KBM-7 (cell line): ENCODE measurements at regions not wholly inside any gene's neighbourhood (a gene's known extent, or its start where the extent isn't known, plus 50 kb on each side); places are given as distances from the start of the nearest gene placed in this dataset.

Source experiments
- DNase-seq: peaks from one replicate; pipeline ENCODE4 v3.0.0-alpha.2; 2015
- in situ Hi-C: fragments of 300-500 bp; cut with MboI; formaldehyde crosslinking; loops from 2 replicates; pipeline ENCODE4 v1.14.3; 2020; ENCODE audit warnings: low sequenced_read_pairs, low pct_unique_long_range_greater_than_20kb, mixed read lengths

DNA sequence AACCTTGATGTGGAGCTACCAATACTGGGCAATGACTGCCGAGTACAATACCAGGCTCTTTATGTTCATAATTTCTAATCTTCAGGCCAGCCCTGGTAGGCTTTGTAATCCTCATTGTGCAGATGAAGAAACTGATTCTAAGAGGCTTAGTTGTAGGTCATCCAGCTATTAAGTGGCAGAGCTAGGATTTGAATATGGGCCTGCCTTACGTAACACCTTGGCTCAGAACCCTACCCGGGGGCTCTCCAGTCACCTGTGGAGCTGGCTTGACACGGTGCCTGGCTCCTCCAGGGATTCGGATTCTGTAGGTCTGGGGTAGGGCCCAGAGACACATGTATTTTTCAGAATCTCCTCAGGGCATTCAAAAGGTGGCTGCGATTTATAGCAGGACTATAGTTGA is 515.5 kb downstream of the QKI start:
- in situ Hi-C loops = no loop called here

DNA sequence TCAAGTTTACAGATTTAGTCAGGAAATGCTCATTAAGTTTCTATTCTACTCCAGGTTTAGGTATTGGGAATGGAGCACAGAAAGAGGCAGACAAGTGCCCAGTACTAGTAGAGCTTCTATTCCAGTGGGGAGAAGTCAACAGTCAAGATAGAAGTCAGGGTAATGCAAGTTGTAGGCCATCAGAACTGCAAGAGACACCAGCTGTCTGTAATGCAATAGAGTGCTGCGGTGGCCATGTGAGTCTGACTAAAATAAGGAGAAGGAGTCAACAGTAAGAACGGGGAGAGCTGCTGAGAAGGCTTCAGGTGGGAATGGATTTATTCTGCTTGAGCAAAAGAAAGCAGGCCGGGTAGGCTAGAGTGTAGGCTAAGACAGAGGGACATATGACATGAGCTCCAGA is 515.0 kb downstream of the QKI start:
- in situ Hi-C loops = no loop called here

More for the DNA sequence above, 515.5 kb downstream of the QKI start:
- no peak for DNase-seq

GRCh38 chr6:163926642-163927041 is 512.1 kb downstream of the QKI start:
- in situ Hi-C loops = no loop called here

More for the DNA sequence above, 515.0 kb downstream of the QKI start:
- no peak for DNase-seq

DNA sequence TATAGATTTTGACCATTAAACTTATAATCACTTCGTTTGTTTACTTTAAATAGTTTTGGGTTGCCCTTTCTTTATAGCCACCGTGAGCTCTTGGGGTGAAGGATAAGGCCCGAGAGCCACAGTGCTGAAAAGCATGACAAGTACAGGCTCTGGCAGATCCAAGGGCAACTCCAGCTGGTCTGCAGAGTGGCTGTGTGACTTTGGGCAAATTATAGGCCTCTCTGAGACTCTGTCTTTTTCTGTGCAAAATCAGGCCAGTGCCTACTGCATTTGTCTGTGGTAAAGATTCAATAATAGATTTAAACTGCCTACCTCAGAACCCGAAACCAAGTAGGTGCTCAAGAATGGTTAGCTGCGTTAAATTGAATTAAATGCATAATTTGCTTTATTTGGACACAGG is 511.3 kb downstream of the QKI start:
- no peak for DNase-seq
- in situ Hi-C loops = no loop called here

More at GRCh38 chr6:163926642-163927041, 512.1 kb downstream of the QKI start:
- DNase-seq = no peak

- in situ Hi-C loops = no loop called here
- no peak for DNase-seq
Observed at GRCh38 chr6:163923658-163924411, 509.3 kb downstream of the QKI start.

DNA sequence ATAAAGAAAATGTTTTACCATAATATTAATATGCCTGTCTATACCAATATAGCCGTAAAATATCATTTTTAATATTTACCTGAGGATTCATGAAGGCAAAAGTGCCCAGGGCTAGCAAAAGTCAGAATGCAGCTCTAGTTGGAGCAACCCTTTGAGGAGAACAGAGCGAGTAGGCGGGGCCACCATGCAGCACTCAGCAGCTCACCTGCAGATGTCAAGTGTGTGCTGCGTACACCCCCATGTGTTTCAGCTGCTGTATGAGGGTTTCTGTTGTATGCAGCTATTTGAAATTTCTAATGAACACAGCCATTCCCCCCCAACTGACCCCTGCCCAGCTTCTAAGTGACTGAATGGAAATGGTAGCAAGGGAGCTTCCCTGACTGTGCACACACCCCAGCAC is 508.0 kb downstream of the QKI start:
- in situ Hi-C loops = no loop called here

DNA sequence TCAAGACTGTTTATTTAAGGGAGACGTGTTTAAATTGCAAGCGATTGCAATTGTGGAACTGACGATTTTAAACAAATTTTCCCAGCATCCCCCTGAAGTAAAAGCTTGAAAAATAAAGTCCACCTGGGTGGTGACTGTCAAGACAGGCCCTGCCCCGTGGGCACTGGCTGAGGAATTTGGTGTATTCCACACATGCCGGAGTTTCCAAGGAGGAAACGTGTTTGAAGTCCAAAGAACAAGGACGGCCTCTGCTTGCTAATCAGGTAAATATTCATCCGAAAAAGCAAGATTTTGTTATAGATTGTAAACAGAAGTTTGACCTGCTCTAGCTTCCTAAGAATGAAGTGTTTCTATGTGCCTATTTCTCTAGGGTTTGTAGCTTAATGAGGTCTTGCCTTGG is 505.1 kb downstream of the QKI start:
- DNase-seq = no peak
- in situ Hi-C loops = no loop called here

More for the DNA sequence above, 508.0 kb downstream of the QKI start:
- DNase-seq = no peak

GRCh38 chr6:163916315-163917081 is 502.0 kb downstream of the QKI start:
- in situ Hi-C loops = no loop called here
- no peak for DNase-seq

DNA sequence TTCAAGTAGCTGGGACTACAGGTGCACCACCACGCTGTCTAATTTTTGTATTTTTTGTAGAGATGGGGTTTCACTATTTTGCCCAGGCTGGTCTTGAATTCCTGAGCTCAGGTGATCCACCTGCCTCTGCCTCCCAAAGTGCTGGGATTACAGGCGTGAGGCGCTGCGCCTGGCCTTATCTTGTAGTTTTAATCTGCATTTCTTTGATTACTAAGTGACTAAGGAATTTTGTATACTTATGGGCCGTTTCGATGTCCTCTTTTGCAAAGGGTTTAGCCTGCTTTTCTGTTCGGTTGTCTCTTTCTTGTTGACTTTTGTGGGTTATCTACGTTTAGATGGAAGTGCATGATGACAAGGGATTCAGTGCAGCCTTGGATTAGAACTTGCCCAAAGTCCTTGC is 500.6 kb downstream of the QKI start:
- DNase-seq = no peak
- in situ Hi-C loops = no loop called here

- DNase-seq = no peak
- in situ Hi-C loops = no loop called here
Observed at GRCh38 chr6:163913045-163913444, 498.5 kb downstream of the QKI start.

GRCh38 chr6:163906006-163906710 is 491.6 kb downstream of the QKI start:
- in situ Hi-C loops = no loop called here
- no peak for DNase-seq

DNA sequence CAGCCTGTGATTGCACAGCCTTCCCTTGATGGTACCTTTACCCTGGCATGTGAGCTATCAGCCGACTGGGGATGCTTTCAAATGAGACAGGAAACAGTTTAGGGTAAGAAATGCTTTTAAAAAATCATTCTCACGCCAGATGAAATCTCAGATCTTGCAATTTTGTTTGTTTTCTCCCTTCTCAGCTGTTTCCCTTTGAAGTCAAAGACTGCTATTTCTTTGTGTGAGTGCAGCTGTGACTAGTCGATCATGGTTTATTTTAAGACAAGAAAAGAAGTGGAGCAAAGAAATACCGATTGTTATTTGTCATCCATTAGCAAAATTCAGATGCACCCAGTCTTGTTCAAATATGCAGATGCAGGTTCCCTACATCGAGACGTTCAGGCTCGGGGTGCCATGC is 489.7 kb downstream of the QKI start:
- DNase-seq = no peak
- in situ Hi-C loops = no loop called here

- in situ Hi-C loops = no loop called here
- DNase-seq = no peak
Observed at GRCh38 chr6:163903541-163903940, 489.0 kb downstream of the QKI start.

GRCh38 chr6:163902993-163903392 is 488.5 kb downstream of the QKI start:
- in situ Hi-C loops = no loop called here
- no peak for DNase-seq

GRCh38 chr6:163901681-163902080 is 487.2 kb downstream of the QKI start:
- in situ Hi-C loops = no loop called here

DNA sequence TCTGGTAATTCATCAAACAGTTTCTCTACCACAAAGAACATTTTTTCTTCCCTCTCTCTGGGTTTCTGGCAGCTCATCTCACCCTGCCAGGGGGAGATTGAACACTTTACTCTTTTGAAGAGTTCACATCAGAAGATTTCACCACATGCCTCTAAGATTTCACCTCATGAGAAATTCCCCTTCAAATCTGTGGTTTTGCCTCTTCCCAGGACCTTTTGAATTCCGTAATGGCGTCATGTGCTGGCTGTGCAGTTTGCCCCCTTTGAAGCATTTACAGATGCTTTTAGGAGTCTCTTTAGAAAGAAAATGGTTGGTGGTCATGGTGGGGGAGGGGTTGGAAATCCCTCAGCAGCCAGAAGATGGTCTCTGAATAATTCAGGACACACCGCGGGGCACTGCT is 486.1 kb downstream of the QKI start:
- DNase-seq = no peak
- in situ Hi-C loops = no loop called here

More at GRCh38 chr6:163901681-163902080, 487.2 kb downstream of the QKI start:
- no peak for DNase-seq

- no peak for DNase-seq
- in situ Hi-C loops = no loop called here
Observed at GRCh38 chr6:163897669-163898068, 483.2 kb downstream of the QKI start.

- in situ Hi-C loops = no loop called here
Observed at GRCh38 chr6:163897030-163897429, 482.5 kb downstream of the QKI start.

GRCh38 chr6:163895162-163895561 is 480.6 kb downstream of the QKI start:
- DNase-seq = no peak
- in situ Hi-C loops = no loop called here

More at GRCh38 chr6:163897030-163897429, 482.5 kb downstream of the QKI start:
- DNase-seq = no peak
